ENCODE measurements at regions not wholly inside any gene's neighbourhood (a gene's known extent, or its start where the extent isn't known, plus 50 kb on each side); places are given as distances from the start of the nearest gene placed in this dataset.
"Not testable (repeated sequence)": the region's sequence is repeated elsewhere in the genome, so short reads cannot be mapped to it uniquely, and the experiment has no call there.

- H3K4me3 ChIP-seq (ENCODE audit: insufficient read depth, low read depth, low read length) = not testable (repeated sequence)
Measured at GRCh38 chr6:148641836-148642235, 105.0 kb upstream of the UST start.

GRCh38 chr6:148643208-148643607 is 103.6 kb upstream of the UST start:
- H3K4me3 ChIP-seq (ENCODE audit: insufficient read depth, low read depth, low read length); DNase-seq; H3K36me3 ChIP-seq (replicated peaks; ENCODE audit: control insufficient read depth, insufficient read depth, low read length); H3K27me3 ChIP-seq (ENCODE audit: control insufficient read depth, insufficient read depth, low read length): not testable (repeated sequence)

More at GRCh38 chr6:148641836-148642235, 105.0 kb upstream of the UST start:
- DNase-seq; H3K27me3 ChIP-seq (ENCODE audit: control insufficient read depth, insufficient read depth, low read length); H3K36me3 ChIP-seq (replicated peaks; ENCODE audit: control insufficient read depth, insufficient read depth, low read length): not testable (repeated sequence)

GRCh38 chr6:148645049-148645448 is 101.8 kb upstream of the UST start:
- DNase-seq; H3K4me3 ChIP-seq (ENCODE audit: insufficient read depth, low read depth, low read length); H3K27me3 ChIP-seq (ENCODE audit: control insufficient read depth, insufficient read depth, low read length); H3K36me3 ChIP-seq (replicated peaks; ENCODE audit: control insufficient read depth, insufficient read depth, low read length): not testable (repeated sequence)

GRCh38 chr6:148648754-148649453 is 97.9 kb upstream of the UST start:
- H3K4me3 ChIP-seq (ENCODE audit: insufficient read depth, low read depth, low read length) = no peak overlapping the region
- no peak for DNase-seq
- no peaks in the 10 kb centered on the region for H3K27me3 ChIP-seq (ENCODE audit: control insufficient read depth, insufficient read depth, low read length)
- no peaks in the 10 kb centered on the region for H3K36me3 ChIP-seq (replicated peaks; ENCODE audit: control insufficient read depth, insufficient read depth, low read length)

GRCh38 chr6:148649454-148649963 is 97.3 kb upstream of the UST start:
- no peak overlapping the region for H3K4me3 ChIP-seq (ENCODE audit: insufficient read depth, low read depth, low read length)
- H3K27me3 ChIP-seq (ENCODE audit: control insufficient read depth, insufficient read depth, low read length) = no peaks in the 10 kb centered on the region
- no peak for DNase-seq
- no peaks in the 10 kb centered on the region for H3K36me3 ChIP-seq (replicated peaks; ENCODE audit: control insufficient read depth, insufficient read depth, low read length)

GRCh38 chr6:148650941-148651505 is 95.8 kb upstream of the UST start:
- DNase-seq = no peak
- no peaks in the 10 kb centered on the region for H3K27me3 ChIP-seq (ENCODE audit: control insufficient read depth, insufficient read depth, low read length)
- H3K4me3 ChIP-seq (ENCODE audit: insufficient read depth, low read depth, low read length) = no peak overlapping the region
- H3K36me3 ChIP-seq (replicated peaks; ENCODE audit: control insufficient read depth, insufficient read depth, low read length) = no peaks in the 10 kb centered on the region

GRCh38 chr6:148652205-148652604 is 94.6 kb upstream of the UST start:
- Histone ChIP-seq H3K4me3 (ENCODE audit: insufficient read depth, low read depth, low read length) (no peak overlapping the region), H3K36me3 (replicated peaks; ENCODE audit: control insufficient read depth, insufficient read depth, low read length) (no peaks in the 10 kb centered on the region), H3K27me3 (ENCODE audit: control insufficient read depth, insufficient read depth, low read length) (no peaks in the 10 kb centered on the region)
- DNase-seq = no peak

GRCh38 chr6:148653138-148653776 is 93.6 kb upstream of the UST start:
- Histone ChIP-seq H3K4me3 (ENCODE audit: insufficient read depth, low read depth, low read length) (no peak overlapping the region), H3K27me3 (ENCODE audit: control insufficient read depth, insufficient read depth, low read length) (no peaks in the 10 kb centered on the region), H3K36me3 (replicated peaks; ENCODE audit: control insufficient read depth, insufficient read depth, low read length) (no peaks in the 10 kb centered on the region)
- no peak for DNase-seq

- Histone ChIP-seq H3K27me3 (ENCODE audit: control insufficient read depth, insufficient read depth, low read length) (no peaks in the 10 kb centered on the region), H3K36me3 (replicated peaks; ENCODE audit: control insufficient read depth, insufficient read depth, low read length) (no peaks in the 10 kb centered on the region), H3K4me3 (ENCODE audit: insufficient read depth, low read depth, low read length) (no peak overlapping the region)
- DNase-seq = no peak
Measured at GRCh38 chr6:148657048-148657447, 89.8 kb upstream of the UST start.

- no peak for DNase-seq
- Histone ChIP-seq H3K27me3 (ENCODE audit: control insufficient read depth, insufficient read depth, low read length) (no peaks in the 10 kb centered on the region), H3K36me3 (replicated peaks; ENCODE audit: control insufficient read depth, insufficient read depth, low read length) (no peaks in the 10 kb centered on the region), H3K4me3 (ENCODE audit: insufficient read depth, low read depth, low read length) (no peak overlapping the region)
Measured at GRCh38 chr6:148658681-148659430, 88.0 kb upstream of the UST start.

GRCh38 chr6:148667395-148667794 is 79.4 kb upstream of the UST start:
- H3K4me3 ChIP-seq (ENCODE audit: insufficient read depth, low read depth, low read length) = no peak overlapping the region
- no peak for DNase-seq
- no peaks in the 10 kb centered on the region; the same call in 1 of the 2 replicates for H3K36me3 ChIP-seq (replicated peaks; ENCODE audit: control insufficient read depth, insufficient read depth, low read length)
- no peaks in the 10 kb centered on the region for H3K27me3 ChIP-seq (ENCODE audit: control insufficient read depth, insufficient read depth, low read length)

GRCh38 chr6:148671085-148671484 is 75.7 kb upstream of the UST start:
- H3K4me3 ChIP-seq (ENCODE audit: insufficient read depth, low read depth, low read length) = no peak overlapping the region
- no peaks in the 10 kb centered on the region; the same call in 1 of the 2 replicates for H3K36me3 ChIP-seq (replicated peaks; ENCODE audit: control insufficient read depth, insufficient read depth, low read length)
- no peaks in the 10 kb centered on the region for H3K27me3 ChIP-seq (ENCODE audit: control insufficient read depth, insufficient read depth, low read length)
- no peak for DNase-seq

- no peak for DNase-seq
- Histone ChIP-seq H3K4me3 (ENCODE audit: insufficient read depth, low read depth, low read length) (no peak overlapping the region), H3K36me3 (replicated peaks; ENCODE audit: control insufficient read depth, insufficient read depth, low read length) (no peaks in the 10 kb centered on the region; the same call in 1 of the 2 replicates), H3K27me3 (ENCODE audit: control insufficient read depth, insufficient read depth, low read length) (no peaks in the 10 kb centered on the region)
Measured at GRCh38 chr6:148671952-148672351, 74.9 kb upstream of the UST start.

- H3K36me3 ChIP-seq (replicated peaks; ENCODE audit: control insufficient read depth, insufficient read depth, low read length) = no peaks in the 10 kb centered on the region; the same call in 1 of the 2 replicates
- H3K4me3 ChIP-seq (ENCODE audit: insufficient read depth, low read depth, low read length) = no peak overlapping the region
- DNase-seq = no peak
- H3K27me3 ChIP-seq (ENCODE audit: control insufficient read depth, insufficient read depth, low read length) = no peaks in the 10 kb centered on the region
Measured at GRCh38 chr6:148674306-148674705, 72.5 kb upstream of the UST start.

Data from H7 (cell line).